ENCODE measurements at regions not wholly inside any gene's neighbourhood (a gene's known extent, or its start where the extent isn't known, plus 50 kb on each side); places are given as distances from the start of the nearest gene placed in this dataset.
"Not testable (repeated sequence)": the region's sequence is repeated elsewhere in the genome, so short reads cannot be mapped to it uniquely, and the experiment has no call there.

- no peak for DNase-seq
Observed at GRCh38 chr7:16933296-16934279, 51.8 kb upstream of the AGR3 start.

- no peak for DNase-seq
Observed at GRCh38 chr7:16934722-16935340, 53.0 kb upstream of the AGR3 start.

GRCh38 chr7:16935341-16935735 is 53.6 kb upstream of the AGR3 start:
- no peak for DNase-seq

GRCh38 chr7:16936626-16937422 is 55.0 kb upstream of the AGR3 start:
- no peak for DNase-seq

- DNase-seq, result no peak
Observed at GRCh38 chr7:16939161-16939560, 57.4 kb upstream of the AGR3 start.

- DNase-seq, result no peak
Observed at GRCh38 chr7:16940776-16941175, 59.0 kb upstream of the AGR3 start.

- no peak for DNase-seq
Observed at GRCh38 chr7:16942929-16943509, 61.2 kb upstream of the AGR3 start.

GRCh38 chr7:16944936-16945335 is 63.2 kb upstream of the AGR3 start:
- no peak for DNase-seq

- DNase-seq, result no peak
Observed at GRCh38 chr7:16945372-16945771, 63.6 kb upstream of the AGR3 start.

- DNase-seq, result not testable (repeated sequence)
Observed at GRCh38 chr7:16948110-16948509, 66.3 kb upstream of the AGR3 start.

GRCh38 chr7:16951483-16952080 is 69.8 kb upstream of the AGR3 start:
- no peak for DNase-seq

- DNase-seq, result no peak
Observed at GRCh38 chr7:16954321-16954720, 72.5 kb upstream of the AGR3 start.

- no peak for DNase-seq
Observed at GRCh38 chr7:16958724-16959123, 76.9 kb upstream of the AGR3 start.

- DNase-seq, result no peak
Observed at GRCh38 chr7:16960337-16960965, 78.7 kb upstream of the AGR3 start.

- DNase-seq, result no peak
Observed at GRCh38 chr7:16961641-16962040, 79.9 kb upstream of the AGR3 start.

GRCh38 chr7:16963044-16963443 is 81.3 kb upstream of the AGR3 start:
- no peak for DNase-seq

GRCh38 chr7:16965697-16966096 is 83.9 kb upstream of the AGR3 start:
- DNase-seq, result not testable (repeated sequence)

- no peak for DNase-seq
Observed at GRCh38 chr7:16967300-16967811, 85.6 kb upstream of the AGR3 start.

- DNase-seq, result no peak
Observed at GRCh38 chr7:16970732-16971482, 89.1 kb upstream of the AGR3 start.

GRCh38 chr7:16975712-16976111 is 93.9 kb upstream of the AGR3 start:
- DNase-seq, result no peak

Measured in activated T-cell treated with anti-CD3 and anti-CD28 coated beads for 4 hours (primary cell).